ENCODE measurements at regions not wholly inside any gene's neighbourhood (a gene's known extent, or its start where the extent isn't known, plus 50 kb on each side); places are given as distances from the start of the nearest gene placed in this dataset.
"Not testable (repeated sequence)": the region's sequence is repeated elsewhere in the genome, so short reads cannot be mapped to it uniquely, and the experiment has no call there.

DNA sequence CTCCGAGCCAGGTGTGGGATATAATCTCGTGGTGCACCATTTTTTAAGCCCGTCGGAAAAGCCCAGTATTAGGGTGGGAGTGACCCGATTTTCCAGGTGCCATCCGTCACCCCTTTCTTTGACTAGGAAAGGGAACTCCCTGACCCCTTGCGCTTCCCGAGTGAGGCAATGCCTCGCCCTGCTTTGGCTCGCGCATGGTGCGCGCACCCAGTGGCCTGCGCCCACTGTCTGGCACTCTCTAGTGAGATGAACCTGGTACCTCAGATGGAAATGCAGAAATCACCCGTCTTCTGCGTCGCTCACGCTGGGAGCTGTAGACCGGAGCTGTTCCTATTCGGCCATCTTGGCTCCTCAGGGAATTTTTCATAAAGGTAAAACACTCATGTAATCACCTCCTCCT lies 63.9 kb downstream of the RWDD3 start:
- DNase-seq (ENCODE audit: low spot score) = not testable (repeated sequence)

DNA sequence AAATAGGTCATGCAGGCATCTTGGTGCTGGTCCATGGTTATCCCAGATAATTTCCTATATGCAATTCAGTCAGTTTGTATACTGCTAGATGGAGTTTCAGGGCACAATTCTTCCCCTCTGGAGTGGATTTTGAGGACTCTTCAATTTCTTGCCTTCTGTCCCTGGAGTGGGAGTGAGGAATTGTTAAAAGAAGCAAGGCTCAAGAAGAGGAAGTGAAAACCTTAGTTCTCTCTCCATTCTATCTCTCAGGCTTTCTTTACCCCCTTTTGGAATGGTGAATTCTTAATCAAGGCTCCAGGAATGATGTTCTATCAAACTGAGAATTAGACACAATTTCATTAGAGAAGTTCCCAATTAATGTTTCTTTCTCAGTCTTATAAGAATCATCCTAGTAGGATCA lies 67.1 kb downstream of the RWDD3 start:
- DNase-seq (ENCODE audit: low spot score) = no peak

DNA sequence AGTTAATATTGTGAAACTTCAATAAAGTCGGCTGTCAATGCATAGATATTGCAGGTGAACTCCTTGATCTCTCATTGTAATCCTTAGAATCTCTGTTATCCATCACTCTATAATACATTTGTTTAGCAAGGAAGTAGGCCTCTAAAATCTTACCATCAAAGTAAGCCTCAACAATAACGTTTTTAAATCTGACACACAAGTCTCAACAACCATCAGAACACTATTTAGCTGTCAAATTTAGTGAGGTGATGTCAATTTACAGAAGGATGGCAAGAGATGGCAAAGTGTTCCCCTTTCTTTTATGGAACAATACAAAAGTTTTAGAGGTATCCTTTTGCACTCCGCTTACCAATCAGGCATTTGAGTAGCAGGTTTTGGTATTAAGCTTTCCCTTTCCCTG lies 67.6 kb downstream of the RWDD3 start:
- no peak for DNase-seq (ENCODE audit: low spot score)

DNA sequence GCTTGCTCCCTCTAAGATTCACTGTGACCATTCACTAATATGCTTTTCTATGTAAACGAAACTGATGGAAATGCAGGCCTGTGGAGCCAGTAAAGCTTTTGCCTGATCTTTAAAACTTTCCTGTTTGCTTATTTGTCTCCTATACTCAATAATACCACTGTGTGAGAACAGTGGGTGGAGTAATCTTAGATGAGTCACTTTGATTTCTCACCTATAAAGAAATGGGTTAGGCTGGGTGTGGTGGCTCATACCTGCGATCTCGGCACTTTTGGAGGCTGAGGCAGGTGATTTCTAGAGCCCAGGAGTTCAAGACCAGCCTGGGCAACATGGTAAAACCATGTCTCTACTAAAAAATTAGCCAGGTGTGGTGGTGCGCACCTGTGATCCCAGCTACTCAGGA lies 70.8 kb downstream of the RWDD3 start:
- no peak for DNase-seq (ENCODE audit: low spot score)

DNA sequence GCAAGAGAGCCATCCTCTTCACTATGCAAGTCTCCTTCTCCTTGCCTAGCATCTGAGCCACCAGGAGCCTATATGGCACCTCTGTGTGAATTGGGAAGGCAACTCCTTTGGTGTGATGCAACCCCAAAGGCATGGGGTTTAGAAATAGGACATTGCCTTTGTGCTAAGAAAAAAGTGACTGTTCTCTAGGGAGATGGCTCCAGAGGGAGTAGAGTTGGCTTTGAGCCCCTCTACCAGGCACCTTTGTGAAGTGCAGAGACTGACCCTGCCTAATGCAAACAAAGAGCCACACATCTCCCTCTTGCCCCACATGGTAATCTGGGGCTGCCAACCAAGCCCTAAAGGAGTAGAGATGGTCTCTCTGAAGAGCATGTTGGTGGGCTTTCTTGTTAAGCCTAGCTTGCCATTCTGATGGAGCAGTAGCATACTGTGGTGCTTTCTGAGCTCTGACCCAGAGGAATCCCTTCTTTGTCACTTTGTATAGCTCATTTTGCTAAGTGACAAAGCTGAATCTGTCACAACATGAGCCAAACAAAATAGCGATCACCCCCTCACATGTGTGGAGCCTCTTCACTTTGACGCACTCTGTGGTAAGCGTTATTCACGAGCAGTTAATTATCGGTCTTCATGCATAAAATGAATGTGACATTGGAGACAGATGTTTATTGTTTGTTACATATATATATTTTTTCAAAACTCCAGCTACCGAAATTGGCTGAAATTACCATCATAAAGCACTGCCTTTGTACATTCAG lies 74.4 kb downstream of the RWDD3 start:
- DNase-seq (ENCODE audit: low spot score) = no peak

DNA sequence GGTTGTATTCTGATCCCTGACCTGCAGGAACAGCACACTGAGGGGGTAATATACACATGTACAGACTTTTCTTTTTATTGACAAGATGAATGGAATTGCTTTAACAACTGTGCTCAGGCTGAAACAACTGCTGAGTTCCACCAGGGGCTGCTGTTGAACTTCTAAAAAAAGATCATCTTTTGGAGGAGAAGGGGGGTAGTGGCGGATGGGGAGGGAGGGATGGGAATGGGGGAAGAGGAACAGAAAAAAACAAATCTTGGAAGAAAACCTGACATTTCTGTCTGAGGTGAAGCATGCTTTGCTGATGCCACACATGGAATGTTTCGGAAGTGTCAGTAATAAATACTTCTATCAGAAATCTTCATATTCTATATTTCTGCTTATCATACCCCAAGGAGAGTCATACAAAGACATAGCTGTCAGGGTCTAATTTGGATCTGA lies 75.0 kb downstream of the RWDD3 start:
- DNase-seq (ENCODE audit: low spot score) = peak; percentile 37

DNA sequence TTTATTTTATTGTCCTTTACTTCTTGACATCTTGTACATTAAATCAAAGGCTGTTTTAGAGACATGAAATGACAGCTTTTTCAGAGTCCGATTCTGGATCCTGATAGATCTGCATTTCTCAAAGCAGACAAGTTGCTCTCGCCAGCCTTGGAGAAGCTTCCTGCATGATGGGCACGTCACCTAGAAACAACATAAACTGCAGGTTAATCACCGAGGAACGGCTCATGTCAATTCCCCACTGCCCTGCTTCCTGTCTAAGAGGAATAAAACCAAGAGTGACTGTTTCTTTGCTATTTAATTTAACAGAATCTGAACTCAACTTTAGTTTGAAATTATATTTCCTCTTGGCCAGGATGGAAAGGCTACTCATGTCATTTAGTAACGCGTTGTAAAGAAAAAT lies 77.0 kb downstream of the RWDD3 start:
- peak; percentile 78 for DNase-seq (ENCODE audit: low spot score)

DNA sequence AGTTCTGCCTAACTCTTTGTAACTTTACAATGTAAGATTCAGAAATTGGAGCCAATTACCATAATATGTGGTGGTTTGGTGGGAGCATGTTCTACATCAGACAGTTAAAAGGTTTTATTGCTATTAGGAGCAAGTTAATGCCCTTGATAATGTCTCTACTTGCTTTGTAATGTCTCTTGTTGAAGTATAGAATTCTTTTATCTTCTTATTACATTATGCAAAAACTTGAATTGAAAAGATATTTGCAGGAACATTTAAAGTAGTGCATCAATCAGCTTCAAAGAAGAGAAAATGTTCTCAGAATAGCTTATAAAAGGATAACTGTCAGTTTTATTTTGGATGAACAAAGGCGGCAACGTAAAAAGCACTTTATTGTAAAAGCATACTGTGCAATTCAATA lies 77.8 kb downstream of the RWDD3 start:
- DNase-seq (ENCODE audit: low spot score) = no peak

DNA sequence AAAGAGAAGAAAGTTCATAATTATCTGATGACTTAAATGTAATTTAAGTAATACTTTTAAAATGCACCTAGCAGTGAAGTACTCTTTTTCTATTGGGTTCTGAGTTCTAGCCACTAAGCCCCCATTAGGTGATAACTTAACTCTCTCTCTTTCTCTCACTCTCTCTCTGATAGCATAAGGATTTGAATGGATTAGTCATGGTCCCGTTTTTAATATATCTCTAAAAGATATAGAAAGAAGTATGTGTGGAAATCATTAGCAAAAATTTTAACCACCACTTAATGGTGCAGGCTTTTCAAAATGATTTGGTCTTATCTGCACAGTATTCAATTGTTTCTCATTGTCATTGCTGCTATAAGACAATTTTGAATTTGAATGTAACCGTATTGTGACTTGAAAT lies 78.2 kb downstream of the RWDD3 start:
- DNase-seq (ENCODE audit: low spot score) = no peak

DNA sequence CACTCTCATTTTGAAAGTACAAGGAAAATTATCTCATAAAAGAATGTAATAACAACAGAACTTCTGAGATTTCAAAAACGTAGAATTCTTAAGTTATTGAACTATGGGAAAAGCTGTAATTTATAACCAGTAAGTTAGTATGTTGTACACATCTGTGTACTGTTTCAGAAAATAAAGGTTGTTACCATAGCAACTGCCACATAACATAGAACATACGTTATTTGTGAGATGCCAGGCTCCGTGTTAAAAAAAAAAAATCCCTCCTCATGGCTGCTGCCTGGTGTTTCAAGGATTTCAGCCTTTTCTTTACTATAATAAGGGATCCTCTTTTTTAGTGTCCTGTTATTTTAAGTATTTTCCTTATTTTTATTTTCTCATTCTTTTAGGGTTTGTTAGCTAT lies 79.5 kb downstream of the RWDD3 start:
- DNase-seq (ENCODE audit: low spot score) = no peak

DNA sequence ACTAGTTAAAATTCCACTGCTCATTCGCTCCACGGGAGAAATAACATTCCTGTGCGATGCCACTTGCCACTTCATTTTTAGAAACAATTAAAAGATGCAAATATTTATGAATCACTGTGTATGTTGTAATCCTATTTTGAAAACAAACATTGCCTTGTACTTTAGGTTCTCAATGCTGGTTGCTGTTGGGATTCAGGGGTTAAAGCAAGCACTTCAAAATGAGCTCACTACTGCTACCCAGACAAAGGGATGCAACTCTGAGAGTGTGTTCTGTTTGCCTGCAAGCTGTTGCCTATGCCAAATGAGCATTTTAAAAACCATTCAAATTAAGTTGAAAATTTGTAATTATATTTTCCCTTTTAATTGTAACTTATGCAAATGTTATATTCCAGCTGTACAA lies 87.5 kb downstream of the RWDD3 start:
- no peak for DNase-seq (ENCODE audit: low spot score)

DNA sequence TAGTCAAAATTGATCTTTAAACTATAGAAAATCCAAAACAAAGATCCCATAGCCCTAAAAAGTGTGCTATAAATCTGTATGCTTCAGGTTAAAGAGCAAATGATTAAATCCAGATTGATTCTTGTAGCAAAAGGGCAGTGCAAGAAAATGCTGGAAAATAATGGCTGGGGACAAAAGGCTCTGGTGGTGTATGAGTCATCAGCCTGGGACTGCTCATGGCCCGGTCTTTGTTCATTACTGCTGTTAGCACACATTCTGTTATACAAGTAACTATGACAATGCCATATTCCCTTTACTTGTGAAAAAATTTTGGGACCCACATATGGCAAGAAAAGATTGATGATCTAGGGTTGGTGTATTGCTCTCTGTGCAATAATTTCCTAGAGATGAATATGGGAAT lies 89.1 kb downstream of the RWDD3 start:
- DNase-seq (ENCODE audit: low spot score) = no peak

DNA sequence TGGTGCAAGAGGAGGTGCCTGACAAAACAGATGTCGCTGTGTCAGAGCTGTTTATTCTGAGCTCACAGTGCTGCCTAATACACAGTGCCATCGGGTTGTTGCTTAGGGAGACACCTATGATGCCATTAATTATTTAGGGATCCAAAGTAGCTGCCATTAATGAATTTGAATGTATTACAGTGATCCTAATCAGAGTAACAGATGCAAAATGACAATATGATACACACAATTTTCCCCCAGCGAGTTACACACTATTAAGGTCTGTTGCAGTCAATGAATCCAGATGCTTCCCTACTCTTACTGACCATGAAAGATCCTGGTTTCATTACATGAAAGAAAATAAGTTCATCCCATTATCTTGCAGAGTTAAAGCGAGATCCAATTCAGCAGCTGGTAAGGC lies 91.3 kb downstream of the RWDD3 start:
- no peak for DNase-seq (ENCODE audit: low spot score)

DNA sequence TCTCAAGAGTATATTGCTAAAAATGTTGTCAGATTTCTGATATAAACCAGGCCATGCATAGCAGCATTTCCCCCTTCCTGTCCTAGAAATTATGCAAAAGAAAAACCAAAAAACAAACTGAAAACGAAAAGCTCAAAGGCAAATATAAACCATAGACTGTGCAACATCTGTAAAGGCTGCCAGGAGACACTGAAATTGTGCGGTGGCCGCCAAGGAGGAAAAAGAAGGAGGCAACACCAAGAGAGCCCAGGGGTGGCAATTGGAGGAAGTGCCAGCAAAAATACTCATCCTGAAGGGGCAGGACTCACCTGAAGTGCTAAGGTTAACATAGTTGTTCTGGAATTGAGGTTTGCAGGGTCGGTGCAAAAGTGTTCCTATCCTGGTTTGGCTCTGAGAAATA lies 92.0 kb downstream of the RWDD3 start:
- no peak for DNase-seq (ENCODE audit: low spot score)

DNA sequence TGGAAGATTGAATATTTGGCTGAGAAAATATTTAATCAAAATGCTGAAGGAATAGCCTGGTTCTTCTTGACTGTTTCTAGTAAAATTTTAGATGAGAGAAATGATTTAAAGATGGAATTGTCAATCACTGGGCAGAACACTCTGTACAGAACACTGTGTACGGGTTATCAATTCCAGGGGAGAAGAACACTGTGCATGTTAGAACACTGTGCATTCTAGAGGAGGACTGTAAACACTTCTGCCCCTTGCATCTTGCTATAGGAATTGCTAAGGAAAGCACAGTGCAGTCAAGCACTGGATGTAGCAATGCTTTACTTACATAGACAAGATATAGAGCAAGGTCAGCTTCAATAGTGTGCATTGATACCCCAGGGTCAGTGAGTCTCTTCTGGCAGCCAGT lies 98.7 kb downstream of the RWDD3 start:
- no peak for DNase-seq (ENCODE audit: low spot score)

DNA sequence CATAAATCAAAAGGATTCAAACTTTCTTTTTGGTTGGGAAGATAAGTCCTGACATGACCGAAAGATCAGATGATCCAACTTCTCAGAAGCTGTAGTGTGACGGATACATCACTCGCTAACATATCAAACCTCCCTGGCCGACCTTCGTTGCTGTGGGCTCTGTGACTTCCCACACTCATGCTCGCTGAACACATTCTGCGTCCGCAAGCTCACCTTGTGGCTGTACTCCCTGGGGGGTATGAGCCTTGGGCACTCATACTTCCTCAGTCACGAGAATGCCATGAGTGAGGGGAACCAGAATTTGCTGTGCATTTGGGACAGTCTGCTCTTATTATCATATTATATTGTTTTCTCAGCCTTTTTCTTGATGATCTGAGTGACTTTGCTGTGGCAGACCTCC lies 105.4 kb downstream of the RWDD3 start:
- no peak for DNase-seq (ENCODE audit: low spot score)

DNA sequence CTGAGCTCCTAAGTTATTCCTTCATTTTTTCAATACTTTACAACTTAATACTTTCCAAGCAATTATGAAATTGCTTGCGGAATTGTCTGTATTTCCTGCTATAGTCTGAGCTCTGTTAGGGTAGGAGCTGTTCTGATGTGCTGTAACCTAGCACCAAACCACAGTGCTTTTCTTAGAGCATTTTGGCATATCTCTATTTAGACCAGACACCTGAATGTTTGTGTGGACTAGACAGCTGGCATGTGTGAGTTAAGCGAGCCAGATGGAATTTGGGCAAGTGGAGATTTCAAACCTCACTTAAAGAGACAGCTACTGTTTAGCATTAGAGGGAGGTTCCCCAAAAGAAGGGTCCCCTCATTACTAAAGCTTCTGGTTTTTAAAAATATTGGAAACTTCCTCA lies 106.1 kb downstream of the RWDD3 start:
- DNase-seq (ENCODE audit: low spot score) = no peak

DNA sequence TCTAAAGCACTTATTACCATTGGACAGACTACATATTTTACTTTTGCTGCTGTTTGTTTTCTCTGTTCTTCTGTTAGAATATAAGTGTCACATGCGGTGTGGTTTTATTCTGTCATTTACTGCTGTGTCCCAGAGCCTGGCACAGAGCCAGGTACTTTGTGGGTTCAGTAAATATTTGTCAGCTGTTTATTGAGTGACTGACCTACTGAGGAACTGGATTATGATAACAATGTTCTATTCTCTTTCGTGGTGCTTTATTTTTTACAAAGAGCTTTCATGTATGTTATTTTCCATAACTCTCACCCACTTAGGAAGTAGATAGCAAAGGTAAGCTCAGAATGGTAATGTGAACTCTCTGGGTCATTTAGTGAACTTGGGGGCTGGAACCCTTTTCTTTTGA lies 118.8 kb downstream of the RWDD3 start:
- DNase-seq (ENCODE audit: low spot score) = no peak

DNA sequence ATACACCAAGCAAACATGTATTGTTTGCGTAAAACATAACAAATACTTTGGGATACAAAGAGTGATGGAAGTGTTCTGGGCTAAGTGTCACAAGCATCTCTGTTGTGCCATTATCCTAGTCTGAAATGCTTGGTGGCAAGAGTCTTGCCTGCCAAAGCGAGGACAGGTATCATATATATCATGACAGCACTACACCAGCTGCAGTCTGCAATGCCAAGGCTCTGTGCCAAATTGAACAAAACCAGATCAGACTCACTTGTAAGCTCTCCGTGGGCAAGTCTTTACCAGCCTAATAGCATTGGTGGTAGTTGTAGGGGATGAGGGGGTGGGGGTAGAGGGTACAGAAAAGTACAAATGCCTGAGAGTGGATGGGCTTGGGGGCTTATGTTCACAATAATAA lies 119.2 kb downstream of the RWDD3 start:
- DNase-seq (ENCODE audit: low spot score) = no peak

DNA sequence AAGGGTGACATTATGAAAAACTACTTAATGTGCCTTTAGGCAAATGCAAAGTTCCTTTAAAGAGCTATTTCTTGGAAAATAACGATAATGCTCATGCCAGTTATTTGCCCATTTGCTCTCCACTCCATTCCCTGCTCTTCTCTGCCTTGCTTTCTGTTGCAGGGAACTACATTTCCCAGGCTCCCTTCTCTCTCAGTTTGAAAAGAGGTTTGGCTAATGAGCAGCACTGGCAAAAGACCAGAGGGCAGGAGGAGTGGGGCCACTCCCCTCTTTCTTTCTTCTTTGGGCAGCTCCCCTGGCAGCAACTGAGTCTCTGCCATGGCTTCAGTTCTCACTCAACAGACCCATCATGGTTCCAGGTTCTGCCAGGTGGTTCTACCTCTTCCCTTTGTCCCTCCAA lies 130.5 kb downstream of the RWDD3 start:
- no peak for DNase-seq (ENCODE audit: low spot score)

DNA sequence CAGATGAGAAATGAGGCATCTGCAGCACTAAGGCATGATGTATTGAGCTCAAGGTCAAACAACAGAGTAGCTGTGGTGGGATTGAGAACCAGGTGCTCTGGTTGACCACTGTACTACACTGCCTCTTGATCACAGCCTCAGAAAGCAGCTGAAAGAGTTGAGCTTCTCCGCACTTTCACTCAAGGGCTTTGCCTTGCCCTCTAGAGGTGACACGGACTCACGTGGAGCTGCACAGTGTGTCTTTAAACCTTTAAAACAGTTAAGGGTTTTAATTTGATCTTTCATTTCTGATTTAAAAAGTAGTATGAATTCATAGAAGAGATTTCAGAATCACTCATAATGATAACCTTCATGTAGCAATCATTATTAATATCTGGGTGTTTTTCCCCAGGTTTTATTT lies 132.5 kb downstream of the RWDD3 start:
- DNase-seq (ENCODE audit: low spot score) = no peak

DNA sequence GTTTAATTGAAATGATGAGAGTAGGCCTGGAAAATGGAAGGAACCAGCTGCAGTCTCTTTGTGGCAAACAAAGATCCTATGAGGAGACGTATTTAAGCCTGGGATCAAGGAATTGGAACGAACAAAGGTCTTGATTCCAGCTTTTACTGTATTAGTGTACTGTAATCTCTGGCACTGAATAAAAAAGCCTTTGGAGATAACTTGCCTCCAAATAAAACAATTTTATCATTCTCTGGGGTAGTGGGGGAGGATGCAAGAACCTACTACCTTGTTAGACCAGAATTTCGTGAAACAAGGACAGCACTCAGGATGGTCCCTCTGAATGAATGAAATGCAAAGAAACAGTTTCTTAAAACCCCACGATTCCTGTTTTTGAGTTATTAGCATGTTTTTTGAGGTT lies 134.2 kb downstream of the RWDD3 start:
- no peak for DNase-seq (ENCODE audit: low spot score)

DNA sequence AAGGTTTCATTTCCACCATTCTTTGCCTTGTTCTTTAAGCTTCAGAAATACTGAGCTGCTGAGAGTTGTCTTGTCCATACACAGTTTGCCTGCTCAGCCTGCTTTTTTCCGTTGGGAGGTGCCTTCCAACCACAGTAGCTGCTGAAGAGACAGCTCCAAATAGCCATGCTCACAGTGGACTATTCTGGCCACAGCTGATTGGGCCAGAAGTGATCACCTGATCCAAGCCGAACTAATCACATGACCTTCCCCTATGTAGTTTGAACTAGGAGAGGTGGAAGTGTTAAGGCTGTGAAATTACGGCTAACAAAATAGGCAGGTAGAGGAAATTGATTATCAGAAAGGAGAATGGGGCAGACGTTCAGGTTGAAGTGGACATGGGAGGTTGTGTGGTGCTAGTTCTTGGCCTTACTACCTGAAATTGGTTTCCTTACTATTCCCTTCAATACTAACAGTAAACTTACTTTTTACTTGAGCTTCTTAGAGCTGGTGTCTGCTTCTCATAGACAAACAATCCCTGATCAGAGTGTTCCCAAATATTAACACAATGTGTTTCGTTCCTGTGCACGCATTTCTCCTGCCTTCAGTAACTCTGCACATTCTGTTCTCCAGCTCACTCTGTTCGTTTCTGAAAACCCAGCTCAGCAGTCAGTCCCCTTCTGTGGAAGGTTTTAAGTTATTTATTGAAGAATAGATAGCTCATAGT lies 136.1 kb downstream of the RWDD3 start:
- DNase-seq (ENCODE audit: low spot score) = no peak

Data from kidney tubule cell (primary cell).